ENCODE measurements at regions not wholly inside any gene's neighbourhood (a gene's known extent, or its start where the extent isn't known, plus 50 kb on each side); places are given as distances from the start of the nearest gene placed in this dataset.
"Not testable (repeated sequence)": the region's sequence is repeated elsewhere in the genome, so short reads cannot be mapped to it uniquely, and the experiment has no call there.

GRCh38 chr5:45062044-45062443, 253.3 kb downstream of the MRPS30 start:
- DNase-seq: peak; percentile 43

GRCh38 chr5:45081082-45081481, 272.3 kb downstream of the MRPS30 start:
- DNase-seq: no peak

GRCh38 chr5:45089870-45090269, 281.1 kb downstream of the MRPS30 start:
- DNase-seq: peak; percentile 43

- no peak for DNase-seq
Measured at GRCh38 chr5:45093377-45093776, 284.6 kb downstream of the MRPS30 start.

GRCh38 chr5:45094876-45095440, 286.2 kb downstream of the MRPS30 start:
- DNase-seq: no peak

GRCh38 chr5:45098483-45098882, 289.7 kb downstream of the MRPS30 start:
- no peak for DNase-seq

GRCh38 chr5:45101146-45101545, 292.4 kb downstream of the MRPS30 start:
- no peak for DNase-seq

GRCh38 chr5:45105491-45105994, 296.8 kb downstream of the MRPS30 start:
- no peak for DNase-seq

- DNase-seq: no peak
Measured at GRCh38 chr5:45109062-45109461, 300.3 kb downstream of the MRPS30 start.

GRCh38 chr5:45109636-45110035, 300.9 kb downstream of the MRPS30 start:
- DNase-seq: no peak

GRCh38 chr5:45110399-45110798, 301.7 kb downstream of the MRPS30 start:
- no peak for DNase-seq

- DNase-seq: no peak
Measured at GRCh38 chr5:45113726-45114125, 305.0 kb downstream of the MRPS30 start.

- DNase-seq: no peak
Measured at GRCh38 chr5:45132972-45133371, 324.2 kb downstream of the MRPS30 start.

- DNase-seq: peak; percentile 67
Measured at GRCh38 chr5:45162974-45163373, 354.2 kb downstream of the MRPS30 start.

- no peak for DNase-seq
Measured at GRCh38 chr5:45171563-45171962, 362.8 kb downstream of the MRPS30 start.

GRCh38 chr5:45172634-45173033, 363.9 kb downstream of the MRPS30 start:
- not testable (repeated sequence) for DNase-seq

GRCh38 chr5:45179686-45180085, 370.9 kb downstream of the MRPS30 start:
- DNase-seq: no peak

- no peak for DNase-seq
Measured at GRCh38 chr5:45189042-45189441, 380.3 kb downstream of the MRPS30 start.

GRCh38 chr5:45189481-45189880, 380.7 kb downstream of the MRPS30 start:
- peak; percentile 72 for DNase-seq

GRCh38 chr5:45195026-45195425, 386.3 kb downstream of the MRPS30 start:
- DNase-seq: no peak
